H1 (cell line): ENCODE measurements at regions not wholly inside any gene's neighbourhood (a gene's known extent, or its start where the extent isn't known, plus 50 kb on each side); places are given as distances from the start of the nearest gene placed in this dataset.

Experiments used
- BCL11A ChIP-seq, 2 experiments: IDR thresholded peaks; one replicate each; pipeline ENCODE4 v1.6.1; 2011; ENCODE audit warnings: low read depth in 2 of 2, low read length in 2 of 2, mild to moderate bottlenecking in 2 of 2
- HDAC2 ChIP-seq, 2 experiments: fragments of 300-600 bp in 1 of 2; sonication (generic) in 1 of 2; IDR thresholded peaks; 2 replicates each; pipeline ENCODE4 v1.6.1; 2011 to 2012; ENCODE audit warnings: low read depth in 2 of 2, low read length in 2 of 2, mild to moderate bottlenecking in 2 of 2, moderate library complexity in 2 of 2, borderline replicate concordance in 1 of 2, inconsistent platforms in 1 of 2
- POLR2AphosphoS5 ChIP-seq: IDR thresholded peaks from 2 replicates; pipeline ENCODE4 v1.6.1; 2011; ENCODE audit warnings: low read depth, low read length
- SRF ChIP-seq: IDR thresholded peaks from 2 replicates; pipeline ENCODE4 v1.6.1; 2011; ENCODE audit warnings: mild to moderate bottlenecking, low read depth, low read length, moderate library complexity
- TF ChIP-seq, protein P1 (sequence below): fragments of 300-600 bp; sonication (generic); IDR thresholded peaks from 2 replicates; pipeline ENCODE4 v1.7.1; 2012; ENCODE audit warnings: low read length, moderate library complexity, mild to moderate bottlenecking, inconsistent platforms; ENCODE audit not compliant: insufficient replicate concordance
- TF ChIP-seq, protein P2 (sequence below), 3 experiments: IDR thresholded peaks; 1 replicate in 2 of 3; 2 replicates in 1 of 3; pipeline versions ENCODE4 v1.5.1 to v1.6.1; 2011; ENCODE audit warnings: low read length in 3 of 3, mild to moderate bottlenecking in 3 of 3, inconsistent platforms in 2 of 3, low read depth in 1 of 3, moderate library complexity in 1 of 3; ENCODE audit not compliant: insufficient read depth in 1 of 3; ENCODE audit errors: control extremely low read depth in 1 of 3

- TF ChIP-seq, protein P1, sequence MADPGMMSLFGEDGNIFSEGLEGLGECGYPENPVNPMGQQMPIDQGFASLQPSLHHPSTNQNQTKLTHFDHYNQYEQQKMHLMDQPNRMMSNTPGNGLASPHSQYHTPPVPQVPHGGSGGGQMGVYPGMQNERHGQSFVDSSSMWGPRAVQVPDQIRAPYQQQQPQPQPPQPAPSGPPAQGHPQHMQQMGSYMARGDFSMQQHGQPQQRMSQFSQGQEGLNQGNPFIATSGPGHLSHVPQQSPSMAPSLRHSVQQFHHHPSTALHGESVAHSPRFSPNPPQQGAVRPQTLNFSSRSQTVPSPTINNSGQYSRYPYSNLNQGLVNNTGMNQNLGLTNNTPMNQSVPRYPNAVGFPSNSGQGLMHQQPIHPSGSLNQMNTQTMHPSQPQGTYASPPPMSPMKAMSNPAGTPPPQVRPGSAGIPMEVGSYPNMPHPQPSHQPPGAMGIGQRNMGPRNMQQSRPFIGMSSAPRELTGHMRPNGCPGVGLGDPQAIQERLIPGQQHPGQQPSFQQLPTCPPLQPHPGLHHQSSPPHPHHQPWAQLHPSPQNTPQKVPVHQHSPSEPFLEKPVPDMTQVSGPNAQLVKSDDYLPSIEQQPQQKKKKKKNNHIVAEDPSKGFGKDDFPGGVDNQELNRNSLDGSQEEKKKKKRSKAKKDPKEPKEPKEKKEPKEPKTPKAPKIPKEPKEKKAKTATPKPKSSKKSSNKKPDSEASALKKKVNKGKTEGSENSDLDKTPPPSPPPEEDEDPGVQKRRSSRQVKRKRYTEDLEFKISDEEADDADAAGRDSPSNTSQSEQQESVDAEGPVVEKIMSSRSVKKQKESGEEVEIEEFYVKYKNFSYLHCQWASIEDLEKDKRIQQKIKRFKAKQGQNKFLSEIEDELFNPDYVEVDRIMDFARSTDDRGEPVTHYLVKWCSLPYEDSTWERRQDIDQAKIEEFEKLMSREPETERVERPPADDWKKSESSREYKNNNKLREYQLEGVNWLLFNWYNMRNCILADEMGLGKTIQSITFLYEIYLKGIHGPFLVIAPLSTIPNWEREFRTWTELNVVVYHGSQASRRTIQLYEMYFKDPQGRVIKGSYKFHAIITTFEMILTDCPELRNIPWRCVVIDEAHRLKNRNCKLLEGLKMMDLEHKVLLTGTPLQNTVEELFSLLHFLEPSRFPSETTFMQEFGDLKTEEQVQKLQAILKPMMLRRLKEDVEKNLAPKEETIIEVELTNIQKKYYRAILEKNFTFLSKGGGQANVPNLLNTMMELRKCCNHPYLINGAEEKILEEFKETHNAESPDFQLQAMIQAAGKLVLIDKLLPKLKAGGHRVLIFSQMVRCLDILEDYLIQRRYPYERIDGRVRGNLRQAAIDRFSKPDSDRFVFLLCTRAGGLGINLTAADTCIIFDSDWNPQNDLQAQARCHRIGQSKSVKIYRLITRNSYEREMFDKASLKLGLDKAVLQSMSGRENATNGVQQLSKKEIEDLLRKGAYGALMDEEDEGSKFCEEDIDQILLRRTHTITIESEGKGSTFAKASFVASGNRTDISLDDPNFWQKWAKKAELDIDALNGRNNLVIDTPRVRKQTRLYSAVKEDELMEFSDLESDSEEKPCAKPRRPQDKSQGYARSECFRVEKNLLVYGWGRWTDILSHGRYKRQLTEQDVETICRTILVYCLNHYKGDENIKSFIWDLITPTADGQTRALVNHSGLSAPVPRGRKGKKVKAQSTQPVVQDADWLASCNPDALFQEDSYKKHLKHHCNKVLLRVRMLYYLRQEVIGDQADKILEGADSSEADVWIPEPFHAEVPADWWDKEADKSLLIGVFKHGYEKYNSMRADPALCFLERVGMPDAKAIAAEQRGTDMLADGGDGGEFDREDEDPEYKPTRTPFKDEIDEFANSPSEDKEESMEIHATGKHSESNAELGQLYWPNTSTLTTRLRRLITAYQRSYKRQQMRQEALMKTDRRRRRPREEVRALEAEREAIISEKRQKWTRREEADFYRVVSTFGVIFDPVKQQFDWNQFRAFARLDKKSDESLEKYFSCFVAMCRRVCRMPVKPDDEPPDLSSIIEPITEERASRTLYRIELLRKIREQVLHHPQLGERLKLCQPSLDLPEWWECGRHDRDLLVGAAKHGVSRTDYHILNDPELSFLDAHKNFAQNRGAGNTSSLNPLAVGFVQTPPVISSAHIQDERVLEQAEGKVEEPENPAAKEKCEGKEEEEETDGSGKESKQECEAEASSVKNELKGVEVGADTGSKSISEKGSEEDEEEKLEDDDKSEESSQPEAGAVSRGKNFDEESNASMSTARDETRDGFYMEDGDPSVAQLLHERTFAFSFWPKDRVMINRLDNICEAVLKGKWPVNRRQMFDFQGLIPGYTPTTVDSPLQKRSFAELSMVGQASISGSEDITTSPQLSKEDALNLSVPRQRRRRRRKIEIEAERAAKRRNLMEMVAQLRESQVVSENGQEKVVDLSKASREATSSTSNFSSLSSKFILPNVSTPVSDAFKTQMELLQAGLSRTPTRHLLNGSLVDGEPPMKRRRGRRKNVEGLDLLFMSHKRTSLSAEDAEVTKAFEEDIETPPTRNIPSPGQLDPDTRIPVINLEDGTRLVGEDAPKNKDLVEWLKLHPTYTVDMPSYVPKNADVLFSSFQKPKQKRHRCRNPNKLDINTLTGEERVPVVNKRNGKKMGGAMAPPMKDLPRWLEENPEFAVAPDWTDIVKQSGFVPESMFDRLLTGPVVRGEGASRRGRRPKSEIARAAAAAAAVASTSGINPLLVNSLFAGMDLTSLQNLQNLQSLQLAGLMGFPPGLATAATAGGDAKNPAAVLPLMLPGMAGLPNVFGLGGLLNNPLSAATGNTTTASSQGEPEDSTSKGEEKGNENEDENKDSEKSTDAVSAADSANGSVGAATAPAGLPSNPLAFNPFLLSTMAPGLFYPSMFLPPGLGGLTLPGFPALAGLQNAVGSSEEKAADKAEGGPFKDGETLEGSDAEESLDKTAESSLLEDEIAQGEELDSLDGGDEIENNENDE, result no peak
- no peak for TF ChIP-seq POLR2AphosphoS5
- no peak for TF ChIP-seq HDAC2 (IDR thresholded peaks at IDR 0.05; ENCODE audit: borderline replicate concordance in 1 of 2, low read depth in 2 of 2, low read length in 2 of 2)
- TF ChIP-seq, protein P2, sequence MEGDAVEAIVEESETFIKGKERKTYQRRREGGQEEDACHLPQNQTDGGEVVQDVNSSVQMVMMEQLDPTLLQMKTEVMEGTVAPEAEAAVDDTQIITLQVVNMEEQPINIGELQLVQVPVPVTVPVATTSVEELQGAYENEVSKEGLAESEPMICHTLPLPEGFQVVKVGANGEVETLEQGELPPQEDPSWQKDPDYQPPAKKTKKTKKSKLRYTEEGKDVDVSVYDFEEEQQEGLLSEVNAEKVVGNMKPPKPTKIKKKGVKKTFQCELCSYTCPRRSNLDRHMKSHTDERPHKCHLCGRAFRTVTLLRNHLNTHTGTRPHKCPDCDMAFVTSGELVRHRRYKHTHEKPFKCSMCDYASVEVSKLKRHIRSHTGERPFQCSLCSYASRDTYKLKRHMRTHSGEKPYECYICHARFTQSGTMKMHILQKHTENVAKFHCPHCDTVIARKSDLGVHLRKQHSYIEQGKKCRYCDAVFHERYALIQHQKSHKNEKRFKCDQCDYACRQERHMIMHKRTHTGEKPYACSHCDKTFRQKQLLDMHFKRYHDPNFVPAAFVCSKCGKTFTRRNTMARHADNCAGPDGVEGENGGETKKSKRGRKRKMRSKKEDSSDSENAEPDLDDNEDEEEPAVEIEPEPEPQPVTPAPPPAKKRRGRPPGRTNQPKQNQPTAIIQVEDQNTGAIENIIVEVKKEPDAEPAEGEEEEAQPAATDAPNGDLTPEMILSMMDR (IDR thresholded peaks at IDR 0.05; ENCODE audit: control extremely low read depth in 1 of 3, insufficient read depth in 1 of 3, low read depth in 1 of 3, low read length in 3 of 3), result no peak
- TF ChIP-seq SRF, result no peak
- TF ChIP-seq BCL11A (IDR thresholded peaks at IDR 0.05; ENCODE audit: low read depth in 2 of 2, low read length in 2 of 2), result no peak
These were observed 61.3 kb downstream of the POU3F3 start (continued) for GRCh38 chr2:104915107-104915793.
